ENCODE measurements at regions not wholly inside any gene's neighbourhood (a gene's known extent, or its start where the extent isn't known, plus 50 kb on each side); places are given as distances from the start of the nearest gene placed in this dataset.

DNA sequence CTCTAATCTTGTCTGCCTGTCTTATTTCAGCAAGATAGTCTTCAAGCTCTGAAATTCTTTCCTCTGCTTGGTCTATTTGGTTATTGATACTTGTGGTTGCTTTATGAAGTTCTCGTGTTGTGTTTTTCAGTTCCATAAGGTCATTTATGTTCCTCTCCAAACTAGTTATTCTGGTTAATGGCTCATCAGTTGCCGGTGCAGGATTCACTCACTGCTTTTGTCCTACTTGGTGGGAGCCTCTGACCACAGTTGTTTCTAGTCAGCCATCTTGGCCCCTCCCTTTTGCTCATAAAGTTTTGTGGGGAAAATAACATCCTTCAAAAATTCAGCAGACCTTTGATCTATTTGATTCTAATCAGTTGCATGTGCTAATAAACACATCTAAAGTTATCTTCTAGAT lies 158.6 kb upstream of the PARD3B start:
- Histone ChIP-seq H3K27ac (no peak overlapping the region), H3K27me3 (no peaks in the 10 kb centered on the region), H3K4me3 (no peak overlapping the region), H3K36me3 (replicated peaks in 1 of 2) (no peaks in the 10 kb centered on the region), H3K4me1 (replicated peaks in 1 of 2) (no peaks in the 10 kb centered on the region), H3K9me3 (replicated peaks in 1 of 3) (no peaks in the 10 kb centered on the region)
- DNase-seq = no peak
- TF ChIP-seq CTCF (IDR thresholded peaks at IDR 0.05) (no peak), POLR2A (IDR thresholded peaks at IDR 0.05) (no peak)
- 85 to 94% (median 93%) methylated on average over 2 of the region's 2 CpGs for WGBS, 4 donors
- intact Hi-C loops (cut with DNase I) = no loop called here

- Histone ChIP-seq H3K9me3 (replicated peaks in 1 of 3) (no peaks in the 10 kb centered on the region), H3K27me3 (no peaks in the 10 kb centered on the region), H3K27ac (no peak overlapping the region), H3K4me3 (no peak overlapping the region), H3K4me1 (replicated peaks in 1 of 2) (no peaks in the 10 kb centered on the region), H3K36me3 (replicated peaks in 1 of 2) (no peaks in the 10 kb centered on the region)
- DNase-seq = no peak
- intact Hi-C loops (cut with DNase I) = no loop called here
- TF ChIP-seq CTCF (IDR thresholded peaks at IDR 0.05) (no peak), POLR2A (IDR thresholded peaks at IDR 0.05) (no peak)
- WGBS, 4 donors = 77 to 91% (median 88%) methylated on average over 1 of the region's 1 CpG
Measured at GRCh38 chr2:204389120-204389519, 156.2 kb upstream of the PARD3B start.

DNA sequence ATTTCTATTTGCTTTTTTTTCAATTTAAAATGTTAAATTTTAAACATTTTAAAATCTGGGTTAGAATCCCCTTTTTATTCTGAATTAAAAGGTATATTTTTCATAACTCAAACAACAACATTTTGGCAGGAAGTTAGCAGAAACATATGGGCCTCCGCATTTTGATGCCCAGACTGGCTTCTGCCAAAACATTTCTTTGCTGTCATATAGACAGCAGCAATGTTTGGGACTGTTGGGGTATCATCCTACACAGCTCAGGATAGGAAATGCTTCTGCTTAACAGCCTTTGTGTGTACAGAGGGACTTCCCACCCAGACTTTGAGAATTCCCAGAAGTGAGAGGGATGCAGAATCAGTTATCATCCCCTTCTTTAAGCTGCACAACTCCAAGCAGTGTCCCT lies 155.4 kb upstream of the PARD3B start:
- no peaks in the 10 kb centered on the region for H3K9me3 ChIP-seq (replicated peaks in 1 of 3)
- H3K36me3 ChIP-seq (replicated peaks in 1 of 2) = no peaks in the 10 kb centered on the region
- H3K4me1 ChIP-seq (replicated peaks in 1 of 2) = no peaks in the 10 kb centered on the region
- TF ChIP-seq CTCF (IDR thresholded peaks at IDR 0.05) = no peak
- no peak for TF ChIP-seq POLR2A (IDR thresholded peaks at IDR 0.05)
- DNase-seq = no peak
- no peaks in the 10 kb centered on the region for H3K27me3 ChIP-seq
- H3K4me3 ChIP-seq = no peak overlapping the region
- intact Hi-C loops (cut with DNase I) = no loop called here
- WGBS, 4 donors = 78 to 89% (median 88%) methylated on average over 1 of the region's 1 CpG
- H3K27ac ChIP-seq = no peak overlapping the region

DNA sequence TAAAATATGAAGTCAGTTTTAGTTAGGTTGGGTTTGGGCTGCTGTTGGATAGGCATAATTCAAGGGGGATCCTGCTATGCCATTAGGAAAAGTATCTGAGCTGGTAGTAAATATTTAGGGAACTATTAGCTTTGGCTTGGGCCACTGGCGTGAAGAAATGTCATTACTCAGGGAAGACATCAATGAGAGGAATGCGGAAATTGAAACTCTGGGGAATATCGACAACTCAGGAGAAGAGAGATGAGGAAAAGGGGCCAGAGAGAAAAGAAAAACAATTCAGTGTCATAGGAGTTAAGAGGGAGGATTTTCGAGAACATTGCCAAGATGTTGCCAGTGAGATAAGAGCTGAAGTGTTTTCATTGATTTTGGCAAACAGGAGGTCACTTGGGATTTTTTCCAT lies 149.7 kb upstream of the PARD3B start:
- Histone ChIP-seq H3K36me3 (replicated peaks in 1 of 2) (no peaks in the 10 kb centered on the region), H3K4me1 (replicated peaks in 1 of 2) (no peaks in the 10 kb centered on the region), H3K27ac (no peak overlapping the region), H3K9me3 (replicated peaks in 1 of 3) (no peaks in the 10 kb centered on the region), H3K27me3 (no peaks in the 10 kb centered on the region), H3K4me3 (no peak overlapping the region)
- whole genome bisulfite sequencing, 4 donors = 56 to 70% (median 64%) methylated on average over 4 of the region's 4 CpGs
- DNase-seq = no peak
- intact Hi-C loops (cut with DNase I) = no loop called here
- TF ChIP-seq POLR2A (IDR thresholded peaks at IDR 0.05) (no peak), CTCF (IDR thresholded peaks at IDR 0.05) (no peak)
